WI38 (cell line): ENCODE measurements at regions not wholly inside any gene's neighbourhood (a gene's known extent, or its start where the extent isn't known, plus 50 kb on each side); places are given as distances from the start of the nearest gene placed in this dataset.

Experiments used
- H3K4me3 ChIP-seq: 2 replicates; pipeline ENCODE4 v1.5.1; 2011; ENCODE audit warnings: low read depth, mild to moderate bottlenecking, control low read depth, low read length
- TF ChIP-seq, protein P1 (sequence below): IDR thresholded peaks from 2 replicates; pipeline ENCODE4 v1.5.1; 2012; ENCODE audit warnings: low read depth, mild to moderate bottlenecking, control low read depth, low read length

DNA sequence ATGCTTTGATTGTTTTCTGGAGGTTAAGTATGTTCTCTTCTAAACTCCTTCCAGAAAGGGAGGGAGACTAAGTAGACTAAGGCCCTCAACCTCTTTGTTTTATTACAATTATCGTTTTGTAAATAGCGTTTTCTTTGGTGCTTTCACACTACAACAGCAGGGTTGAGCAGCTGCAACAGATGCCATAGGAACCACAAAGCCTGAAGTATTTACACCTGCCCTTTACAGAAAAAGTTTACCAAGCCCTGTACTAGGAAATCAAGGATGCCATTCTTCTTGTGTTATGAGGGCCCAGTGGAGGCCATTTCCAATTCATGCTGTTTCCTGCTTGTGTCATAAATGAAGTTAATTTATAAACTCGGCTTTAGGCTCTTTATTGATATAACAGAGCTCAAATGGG lies 914.8 kb downstream of the DCDC2C start:
- TF ChIP-seq, protein P1, sequence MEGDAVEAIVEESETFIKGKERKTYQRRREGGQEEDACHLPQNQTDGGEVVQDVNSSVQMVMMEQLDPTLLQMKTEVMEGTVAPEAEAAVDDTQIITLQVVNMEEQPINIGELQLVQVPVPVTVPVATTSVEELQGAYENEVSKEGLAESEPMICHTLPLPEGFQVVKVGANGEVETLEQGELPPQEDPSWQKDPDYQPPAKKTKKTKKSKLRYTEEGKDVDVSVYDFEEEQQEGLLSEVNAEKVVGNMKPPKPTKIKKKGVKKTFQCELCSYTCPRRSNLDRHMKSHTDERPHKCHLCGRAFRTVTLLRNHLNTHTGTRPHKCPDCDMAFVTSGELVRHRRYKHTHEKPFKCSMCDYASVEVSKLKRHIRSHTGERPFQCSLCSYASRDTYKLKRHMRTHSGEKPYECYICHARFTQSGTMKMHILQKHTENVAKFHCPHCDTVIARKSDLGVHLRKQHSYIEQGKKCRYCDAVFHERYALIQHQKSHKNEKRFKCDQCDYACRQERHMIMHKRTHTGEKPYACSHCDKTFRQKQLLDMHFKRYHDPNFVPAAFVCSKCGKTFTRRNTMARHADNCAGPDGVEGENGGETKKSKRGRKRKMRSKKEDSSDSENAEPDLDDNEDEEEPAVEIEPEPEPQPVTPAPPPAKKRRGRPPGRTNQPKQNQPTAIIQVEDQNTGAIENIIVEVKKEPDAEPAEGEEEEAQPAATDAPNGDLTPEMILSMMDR = no peak
- no peak overlapping the region for H3K4me3 ChIP-seq

DNA sequence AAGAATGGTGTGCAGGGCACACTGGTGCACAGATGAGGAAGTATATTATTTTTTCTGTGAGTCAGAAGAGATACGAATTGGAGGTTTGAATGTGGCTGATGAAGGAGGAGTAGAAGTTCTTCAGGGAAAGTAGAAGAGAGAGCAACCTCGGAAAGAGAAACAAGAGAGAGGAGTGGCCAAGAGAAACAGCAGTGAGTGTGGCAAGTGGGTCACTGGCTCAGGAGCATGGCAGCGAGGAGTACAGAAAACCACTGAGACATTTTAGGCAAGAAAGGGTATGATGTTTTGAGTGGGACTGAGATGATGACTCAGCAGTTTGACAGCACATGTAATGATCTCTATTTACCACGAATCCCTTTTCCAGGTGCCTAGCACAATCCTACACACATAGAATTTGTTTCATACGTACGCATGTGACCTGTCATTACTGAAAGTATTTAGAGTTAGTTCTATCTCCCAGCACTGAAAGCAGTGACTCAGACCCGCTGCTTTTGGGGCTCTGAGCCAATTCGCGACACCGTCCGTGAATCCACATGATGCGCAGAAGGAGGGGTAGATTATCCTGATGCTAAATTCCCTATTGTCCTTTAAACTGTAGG lies 915.4 kb downstream of the DCDC2C start:
- no peak overlapping the region for H3K4me3 ChIP-seq
- TF ChIP-seq, protein P1 = no peak

DNA sequence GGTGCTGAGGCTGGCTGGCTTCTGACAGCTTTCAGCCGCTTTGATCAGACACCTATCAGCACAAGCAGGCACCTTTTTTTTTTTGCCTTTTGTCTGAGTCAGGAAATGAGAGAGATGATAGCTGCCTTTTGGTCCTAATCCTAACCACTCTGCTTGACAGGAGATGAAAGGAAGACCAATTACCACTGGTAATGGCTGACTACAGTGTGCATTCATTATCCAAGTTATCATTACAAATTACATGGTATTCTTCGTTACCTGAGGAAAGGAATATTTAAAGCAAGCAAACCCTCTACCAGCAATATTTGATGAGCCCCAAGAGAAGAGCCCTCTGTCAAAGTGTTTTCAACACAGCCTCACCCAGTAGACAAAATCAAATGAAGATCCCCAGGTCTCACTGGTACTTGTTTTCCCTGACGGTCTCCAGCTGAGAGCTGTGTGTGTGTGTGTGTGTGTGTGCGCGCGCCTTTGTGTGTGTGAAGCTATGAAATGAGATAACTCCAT lies 925.7 kb downstream of the DCDC2C start:
- H3K4me3 ChIP-seq = no peak overlapping the region
- TF ChIP-seq, protein P1 = no peak

DNA sequence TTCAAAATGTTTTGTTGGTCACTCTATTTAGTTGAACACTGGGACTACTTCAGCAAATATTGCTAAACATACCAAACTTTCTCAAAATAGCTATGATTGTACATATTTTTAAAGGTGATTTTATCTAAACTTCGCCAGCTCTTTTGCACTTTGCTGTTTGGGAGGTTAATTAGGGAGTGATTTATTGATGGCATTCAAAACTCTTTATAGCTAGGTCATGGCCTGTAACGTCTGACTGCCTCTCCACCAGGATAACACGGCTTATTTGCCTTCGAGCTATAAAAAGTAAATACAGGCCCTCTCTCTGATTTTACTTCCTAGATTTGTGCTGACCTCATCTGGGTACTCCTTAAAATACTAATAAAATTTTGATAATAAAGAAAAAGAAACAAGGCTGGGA lies 931.9 kb downstream of the DCDC2C start:
- TF ChIP-seq, protein P1 = no peak
- H3K4me3 ChIP-seq = no peak overlapping the region

DNA sequence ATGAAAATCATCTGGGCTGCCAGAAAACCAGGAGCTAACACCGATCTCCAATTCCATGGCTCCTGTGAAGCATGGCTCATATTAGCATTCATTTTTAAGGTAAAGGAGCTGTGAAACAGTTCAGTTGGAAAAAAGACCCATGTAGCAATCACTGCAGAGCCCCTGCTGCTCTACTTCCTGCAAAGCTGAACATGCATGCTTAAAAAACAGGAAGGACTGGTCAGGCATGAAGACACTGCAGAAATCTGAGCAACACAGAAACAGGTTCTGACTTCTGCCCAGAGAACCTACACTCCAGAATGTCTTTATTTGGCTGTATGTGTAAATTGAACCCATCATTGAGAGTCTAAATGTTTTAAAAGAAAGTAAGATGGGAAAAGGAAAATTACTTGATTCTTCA lies 950.6 kb downstream of the DCDC2C start:
- TF ChIP-seq, protein P1 = no peak
- no peak overlapping the region for H3K4me3 ChIP-seq

DNA sequence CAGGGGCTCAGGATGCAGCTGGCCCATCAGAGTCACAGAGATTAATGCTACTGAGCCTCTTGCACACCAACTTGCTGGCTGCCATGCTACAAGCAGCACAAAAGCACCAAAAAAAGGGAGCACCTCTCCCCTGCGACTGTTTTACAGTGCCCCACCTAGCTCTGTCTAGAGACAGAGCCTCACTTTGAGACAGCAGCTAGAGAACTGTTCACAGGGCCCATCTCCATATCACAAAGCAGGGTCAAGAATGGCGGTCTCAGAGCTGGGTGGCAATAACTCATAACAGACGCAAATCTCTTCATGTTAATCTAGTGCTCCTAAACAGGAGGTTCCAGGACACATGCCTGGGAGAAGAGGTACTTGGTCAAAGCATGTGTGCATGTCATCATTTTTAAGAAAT lies 953.0 kb downstream of the DCDC2C start:
- TF ChIP-seq, protein P1 = no peak
- H3K4me3 ChIP-seq = no peak overlapping the region

DNA sequence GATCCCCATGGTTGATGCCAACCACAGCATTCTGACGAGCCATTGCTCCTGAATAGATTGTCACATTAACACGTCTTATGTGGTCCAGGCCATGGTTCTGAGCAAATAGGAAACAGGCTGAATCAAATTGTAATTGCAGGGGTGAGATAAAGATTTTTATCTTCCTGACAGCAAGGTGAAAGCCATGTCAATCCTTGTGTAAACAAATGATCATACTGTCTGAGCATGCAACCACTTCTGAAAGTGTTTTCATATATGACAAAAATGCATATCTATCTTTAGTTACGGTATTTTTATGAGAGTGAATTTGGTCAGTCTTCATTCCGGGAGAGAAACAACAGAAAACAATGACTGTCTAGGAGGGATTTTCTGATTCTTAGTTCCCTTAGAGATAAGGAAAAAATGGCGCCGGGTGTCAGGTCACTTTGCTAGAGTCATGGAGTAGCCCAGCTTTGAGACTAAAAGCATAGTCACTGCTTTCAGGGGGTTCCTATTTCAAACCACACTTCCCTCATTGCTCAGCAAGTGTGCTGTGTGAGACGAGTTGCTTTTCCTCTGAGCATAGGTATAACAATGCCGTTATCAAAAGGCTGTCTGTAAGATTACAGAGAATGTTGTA lies 958.9 kb downstream of the DCDC2C start:
- no peak overlapping the region for H3K4me3 ChIP-seq
- TF ChIP-seq, protein P1 = no peak
